GM23338 (cell line): ENCODE measurements at regions not wholly inside any gene's neighbourhood (a gene's known extent, or its start where the extent isn't known, plus 50 kb on each side); places are given as distances from the start of the nearest gene placed in this dataset.

Experiments
- CREB1 ChIP-seq: fragments of 250-450 bp; sonication (Bioruptor Pico); IDR thresholded peaks from 2 replicates; pipeline ENCODE4 v1.5.0; 2020; ENCODE audit warnings: low read depth, mild to moderate bottlenecking, moderate library complexity
- CTCF ChIP-seq, 2 experiments: fragments of 200-600 bp in 1 of 2; sonication (generic) in 1 of 2; conservative IDR thresholded peaks; 2 replicates each; pipeline versions ENCODE4 v1.5.1 to v1.6.1; 2016 to 2017; ENCODE audit warnings: antibody characterized with exemption in 2 of 2, low read depth in 2 of 2, mild to moderate bottlenecking in 2 of 2, moderate library complexity in 1 of 2
- ETS1 ChIP-seq: IDR thresholded peaks from 2 replicates; pipeline ENCODE4 v1.6.1; 2016; ENCODE audit warnings: antibody characterized with exemption
- EZH2 ChIP-seq: fragments of 200-600 bp; sonication (generic); IDR thresholded peaks from one replicate; pipeline ENCODE4 v1.8.0; 2017; ENCODE audit warnings: antibody characterized with exemption, mild to moderate bottlenecking, low read depth; ENCODE audit not compliant: unreplicated experiment
- JUNB ChIP-seq: IDR thresholded peaks from one replicate; pipeline ENCODE4 v1.6.1; 2016; ENCODE audit warnings: antibody characterized with exemption; ENCODE audit not compliant: unreplicated experiment
- NANOG ChIP-seq: IDR thresholded peaks from 2 replicates; pipeline ENCODE4 v1.6.1; 2016; ENCODE audit warnings: antibody characterized with exemption, borderline replicate concordance
- POLR2AphosphoS5 ChIP-seq: IDR thresholded peaks from 2 replicates; pipeline ENCODE4 v1.6.1; 2016; ENCODE audit warnings: antibody characterized with exemption, low read depth
- REST ChIP-seq: IDR thresholded peaks from one replicate; pipeline ENCODE4 v1.6.1; 2018; ENCODE audit warnings: antibody characterized with exemption; ENCODE audit not compliant: unreplicated experiment
- STAT1 ChIP-seq: IDR thresholded peaks from one replicate; pipeline ENCODE4 v1.6.1; 2016; ENCODE audit warnings: antibody characterized with exemption; ENCODE audit not compliant: unreplicated experiment
- ZNF331 ChIP-seq: fragments of 250-450 bp; sonication (Bioruptor Pico); IDR thresholded peaks from 2 replicates; pipeline ENCODE4 v1.5.0; 2020; ENCODE audit warnings: low read depth, mild to moderate bottlenecking, moderate library complexity
- ZNF462 ChIP-seq: fragments of 250-450 bp; sonication (Bioruptor Pico); IDR thresholded peaks from 2 replicates; pipeline ENCODE4 v1.5.0; 2020; ENCODE audit warnings: mild to moderate bottlenecking, moderate library complexity

- TF ChIP-seq CTCF (conservative IDR thresholded peaks at IDR 0.05; ENCODE audit: low read depth in 2 of 2) = no peak
- no peak for TF ChIP-seq POLR2AphosphoS5
- TF ChIP-seq ETS1 = no peak
- TF ChIP-seq REST = no peak
- no peak for TF ChIP-seq JUNB
- no peak for TF ChIP-seq ZNF462 (CRISPR knock-in tag)
- TF ChIP-seq EZH2 = no peak
- no peak for TF ChIP-seq NANOG
- no peak for TF ChIP-seq STAT1
- TF ChIP-seq ZNF331 (CRISPR knock-in tag) = no peak
- no peak for TF ChIP-seq CREB1 (CRISPR knock-in tag)
These were observed 133.4 kb upstream of the MKLN1 start for GRCh38 chr7:131194070-131194865.
